GM18868 (cell line): ENCODE measurements at regions not wholly inside any gene's neighbourhood (a gene's known extent, or its start where the extent isn't known, plus 50 kb on each side); places are given as distances from the start of the nearest gene placed in this dataset.

ENCODE experiments used
- ATAC-seq: cut with Tn5 transposase; IDR thresholded peaks from one replicate; pipeline ENCODE4 v1.9.1; 2021; ENCODE audit warnings: mild to moderate bottlenecking, moderate library complexity; ENCODE audit not compliant: unreplicated experiment

DNA sequence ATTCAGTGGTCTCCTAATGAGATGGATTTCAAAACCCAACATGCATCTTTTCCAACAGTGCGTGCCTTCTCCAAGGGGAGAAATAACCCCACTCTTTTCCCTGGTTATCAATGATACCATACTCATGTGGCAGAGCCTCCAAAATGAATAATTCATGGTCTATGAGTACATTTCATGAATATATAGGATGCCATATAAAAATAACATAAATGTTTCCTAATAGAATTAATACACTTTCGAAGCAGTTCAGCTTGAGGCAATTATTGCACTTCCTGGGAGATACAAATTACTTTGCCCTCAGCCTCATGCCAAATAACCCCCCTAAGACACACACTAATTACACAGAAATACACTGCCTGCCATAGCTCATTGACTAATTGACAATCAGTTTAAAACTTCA lies 318.6 kb downstream of the ZSWIM6 start:
- ATAC-seq, result no peak

- ATAC-seq, result no peak
Observed at GRCh38 chr5:61651195-61651594, 319.1 kb downstream of the ZSWIM6 start.

- ATAC-seq, result no peak
Observed at GRCh38 chr5:61652916-61653315, 320.9 kb downstream of the ZSWIM6 start.

- no peak for ATAC-seq
Observed at GRCh38 chr5:61653807-61654580, 321.9 kb downstream of the ZSWIM6 start.

- ATAC-seq, result no peak
Observed at GRCh38 chr5:61654876-61655275, 322.8 kb downstream of the ZSWIM6 start.

- no peak for ATAC-seq
Observed at GRCh38 chr5:61657010-61657409, 325.0 kb downstream of the ZSWIM6 start.

DNA sequence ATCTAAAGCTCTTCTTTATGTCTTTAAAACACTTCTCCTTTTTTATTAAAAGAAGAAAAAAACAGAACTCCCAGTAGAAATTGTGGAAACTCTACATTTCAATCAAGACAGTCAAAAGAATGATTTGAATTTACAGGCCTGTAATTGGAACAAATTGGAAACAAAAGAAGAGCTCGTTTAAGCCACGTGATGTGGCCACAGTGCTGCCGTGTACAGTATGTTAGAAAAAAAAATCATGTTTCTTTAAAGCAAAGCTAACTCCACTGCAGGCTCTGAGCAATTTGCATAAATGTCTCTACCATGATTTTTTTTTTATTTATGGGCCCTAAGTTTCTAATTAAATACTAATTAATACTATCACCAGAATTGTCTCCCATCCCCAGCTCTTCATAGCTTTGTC lies 325.6 kb downstream of the ZSWIM6 start:
- no peak for ATAC-seq

GRCh38 chr5:61658592-61659008 lies 326.5 kb downstream of the ZSWIM6 start:
- peak; percentile 89 for ATAC-seq

DNA sequence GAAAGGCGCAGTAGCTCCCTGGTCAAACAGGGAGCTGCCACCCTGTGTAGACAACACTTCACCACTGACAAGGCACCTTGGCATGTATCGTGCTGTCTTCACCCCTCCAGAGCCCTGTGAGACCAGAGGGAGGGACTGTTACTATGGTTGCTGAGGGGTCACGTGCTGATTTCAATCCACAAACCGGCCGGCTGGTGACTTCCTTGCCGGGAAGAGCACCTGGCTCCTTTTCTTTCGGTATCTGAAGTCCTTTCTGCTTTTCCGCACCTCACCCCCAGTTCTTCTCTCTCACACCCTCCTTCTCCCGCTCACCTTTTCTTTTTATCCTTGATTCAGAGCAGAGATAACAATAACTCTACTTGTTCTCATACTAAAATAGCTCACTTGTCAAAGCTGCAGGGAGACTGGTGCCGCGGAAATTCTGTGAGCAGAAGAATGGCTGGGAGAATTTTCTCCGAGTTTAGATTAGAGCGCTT lies 327.2 kb downstream of the ZSWIM6 start:
- ATAC-seq, result no peak

DNA sequence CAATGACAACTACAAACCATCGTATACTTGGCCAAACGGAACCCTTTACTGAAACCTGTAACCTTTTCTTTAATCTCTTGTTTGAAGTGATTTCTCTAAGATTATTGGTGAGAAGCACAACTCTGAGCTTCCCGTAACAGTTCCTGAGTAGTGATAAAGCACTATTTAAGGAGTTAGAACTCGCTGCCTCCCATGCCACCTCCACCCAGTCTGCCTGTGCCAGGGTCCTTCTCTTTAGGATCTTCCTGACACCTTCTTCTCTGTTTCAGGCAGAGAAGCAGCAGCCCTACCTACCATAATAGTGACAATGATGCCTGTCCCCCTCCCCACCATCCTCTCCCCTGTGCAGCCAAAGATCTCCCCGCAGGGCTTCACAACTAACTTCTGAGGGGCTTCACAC lies 330.6 kb downstream of the ZSWIM6 start:
- ATAC-seq, result no peak

DNA sequence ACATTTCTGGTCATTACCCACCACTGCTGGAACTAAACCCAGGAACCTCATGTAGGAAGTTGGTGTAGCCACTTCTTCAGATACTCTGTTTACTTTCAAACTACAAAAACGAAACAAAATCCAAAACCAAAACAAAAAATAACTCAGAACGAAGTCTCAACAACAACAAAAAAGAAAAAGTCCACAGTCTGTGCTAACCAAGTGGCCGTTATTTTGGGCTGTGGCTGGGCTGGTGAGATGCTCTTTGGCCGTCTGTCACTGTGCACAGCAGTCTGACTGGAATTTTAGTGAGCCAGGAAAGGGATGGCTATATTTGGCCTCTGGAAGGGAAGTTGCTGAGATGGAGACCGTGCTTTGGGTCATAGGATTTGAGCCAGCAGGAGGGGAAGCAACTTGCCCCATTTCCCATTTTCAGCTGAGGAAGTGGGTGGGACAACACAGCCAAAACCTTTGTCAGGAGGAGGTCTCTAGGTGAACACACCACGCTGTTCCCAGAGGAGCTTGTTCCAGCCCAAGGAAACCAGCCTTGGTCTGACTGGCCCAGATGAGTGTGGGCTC lies 334.1 kb downstream of the ZSWIM6 start:
- ATAC-seq, result no peak

DNA sequence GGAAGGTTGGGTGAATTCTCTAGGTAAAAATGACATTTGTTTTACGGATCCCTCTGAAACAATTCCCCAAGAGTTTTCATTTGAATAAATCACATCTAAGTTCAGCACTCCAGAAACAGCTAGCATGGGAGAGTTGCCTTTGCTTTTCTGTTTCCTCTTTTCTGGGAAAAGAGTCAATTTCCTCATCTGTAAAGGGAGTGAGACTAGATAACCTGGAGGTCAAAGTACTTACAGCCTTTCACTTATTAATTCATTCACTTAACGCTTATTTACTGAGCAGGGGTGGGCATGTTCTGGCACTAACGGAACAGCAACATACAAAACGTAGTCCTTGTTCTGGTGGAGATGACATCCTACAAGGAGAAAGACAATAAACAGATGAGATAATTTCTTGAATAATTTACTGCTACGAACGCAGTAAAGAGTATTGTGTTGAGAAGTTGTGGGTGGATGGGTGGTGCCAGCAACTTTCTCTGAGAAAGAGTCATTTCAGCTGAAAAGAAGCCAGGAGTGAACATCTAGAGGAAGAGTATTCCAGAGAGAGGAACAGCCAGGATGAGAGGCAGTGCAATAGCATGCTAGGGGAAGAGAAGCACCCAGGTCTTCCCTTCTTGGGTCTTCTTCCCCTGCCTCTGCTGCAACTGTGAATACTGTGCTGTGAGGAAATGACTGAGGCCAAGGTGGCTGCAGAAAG lies 335.6 kb downstream of the ZSWIM6 start:
- no peak for ATAC-seq

DNA sequence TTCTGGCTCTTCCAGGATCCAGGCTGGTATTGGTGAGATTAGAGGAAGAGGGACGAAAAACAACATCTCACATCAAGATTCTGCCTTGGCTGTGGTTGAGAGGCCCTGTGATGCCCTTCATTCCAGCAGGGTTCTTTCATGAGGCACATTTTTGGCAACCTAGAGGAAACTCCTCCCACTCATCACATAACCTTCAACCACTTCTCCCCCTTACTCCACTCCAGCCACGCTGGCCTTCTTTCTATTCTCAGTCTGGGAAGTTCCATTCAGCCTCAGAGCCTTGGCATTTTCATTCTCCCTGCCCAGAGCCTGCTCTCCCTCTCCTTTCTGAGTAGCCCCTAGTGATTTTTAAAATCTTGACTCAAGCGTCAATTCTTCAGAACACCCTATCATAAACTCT lies 337.5 kb downstream of the ZSWIM6 start:
- ATAC-seq, result no peak

DNA sequence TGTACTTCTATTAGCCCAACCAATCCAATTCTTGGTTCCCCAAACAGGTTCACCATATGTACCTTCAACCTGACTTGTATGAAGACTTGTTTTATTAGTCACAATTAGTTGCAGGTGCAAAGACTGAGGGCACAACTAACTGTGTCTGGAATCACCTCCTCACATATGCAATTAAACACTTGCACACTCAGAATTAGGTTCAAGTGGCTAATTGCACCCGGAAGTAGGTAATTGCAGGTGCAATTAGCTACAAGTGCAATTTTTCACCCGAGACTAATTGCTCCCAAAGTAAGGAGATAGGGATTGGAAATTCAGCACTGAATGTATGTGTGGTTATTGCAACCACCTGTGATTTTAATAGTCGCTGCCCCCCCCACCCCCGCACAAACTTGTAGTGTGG lies 338.9 kb downstream of the ZSWIM6 start:
- no peak for ATAC-seq

DNA sequence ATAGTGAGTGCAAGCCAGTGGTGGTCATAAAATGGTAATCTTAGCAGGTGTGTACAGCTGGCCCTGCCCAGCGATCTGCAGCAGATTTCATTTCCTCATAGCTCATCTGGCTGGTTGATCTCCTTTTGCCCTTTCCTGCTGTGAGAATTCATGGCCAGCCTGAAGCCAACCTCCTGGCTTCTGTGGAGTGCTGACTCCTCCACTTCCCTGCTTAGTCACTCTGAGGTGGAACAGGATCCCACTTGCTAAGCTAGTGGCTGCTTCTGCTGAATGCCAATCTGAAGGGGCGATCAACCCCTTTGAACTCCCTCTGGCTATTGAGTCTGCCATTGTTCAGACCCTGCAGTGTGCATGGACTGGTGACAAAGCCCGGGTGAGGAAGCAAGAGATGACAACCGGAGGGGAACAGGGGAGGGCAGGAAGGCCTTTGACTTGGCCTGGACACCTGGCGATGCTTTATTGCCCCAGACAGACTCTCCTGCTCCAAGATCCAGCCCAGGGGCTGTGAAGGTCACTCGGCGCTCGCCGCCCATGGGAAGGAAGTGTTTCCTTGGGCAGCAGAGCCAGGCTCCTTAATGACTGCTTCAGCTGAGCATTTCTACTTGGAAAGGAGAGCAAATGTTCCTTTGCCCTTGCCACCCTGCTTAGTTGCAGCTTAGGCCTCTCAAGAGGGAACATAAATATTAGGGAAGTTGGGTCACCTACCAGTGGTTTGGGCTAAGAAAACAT lies 341.1 kb downstream of the ZSWIM6 start:
- ATAC-seq, result no peak

GRCh38 chr5:61674378-61674777 lies 342.3 kb downstream of the ZSWIM6 start:
- ATAC-seq, result no peak

- no peak for ATAC-seq
Observed at GRCh38 chr5:61675015-61675692, 343.1 kb downstream of the ZSWIM6 start.

DNA sequence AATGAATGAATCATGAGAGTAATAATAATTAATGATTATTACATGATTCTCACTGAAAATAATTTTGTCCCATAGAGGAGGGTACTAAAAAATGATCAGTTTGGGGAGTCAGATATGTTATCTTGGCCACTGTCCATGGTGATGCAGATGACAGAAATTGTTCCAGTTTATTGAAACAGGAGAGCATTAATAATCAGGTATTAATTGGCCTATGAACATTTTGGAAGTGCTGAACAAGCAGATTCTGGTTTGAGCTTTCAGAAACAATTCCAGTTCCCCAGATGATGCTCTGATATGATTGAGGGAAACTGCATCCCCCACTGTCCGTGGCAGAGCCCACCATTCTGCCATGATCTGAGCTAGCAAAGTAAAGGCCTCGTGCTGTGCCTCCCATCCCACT lies 345.2 kb downstream of the ZSWIM6 start:
- ATAC-seq, result no peak

- ATAC-seq, result no peak
Observed at GRCh38 chr5:61678966-61679365, 346.9 kb downstream of the ZSWIM6 start.

DNA sequence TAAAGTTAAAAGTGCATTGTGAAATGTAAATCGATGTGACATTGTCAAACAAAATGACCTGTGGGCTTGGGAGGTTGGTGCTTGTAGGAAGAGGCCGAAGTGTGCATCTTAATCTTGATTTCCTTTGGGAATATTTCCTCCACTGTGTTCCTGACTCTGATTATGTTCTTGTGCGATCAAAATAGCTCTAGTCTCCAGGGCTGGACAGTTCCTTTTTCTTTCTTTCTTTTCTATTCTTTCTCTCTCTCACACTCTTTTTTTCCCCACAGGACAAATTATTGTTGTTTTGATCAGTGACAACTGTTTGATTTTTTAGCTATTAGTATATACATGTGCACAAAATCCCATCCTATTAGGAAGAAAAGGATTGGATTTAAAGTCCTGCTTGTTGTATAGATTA lies 347.5 kb downstream of the ZSWIM6 start:
- ATAC-seq, result no peak

DNA sequence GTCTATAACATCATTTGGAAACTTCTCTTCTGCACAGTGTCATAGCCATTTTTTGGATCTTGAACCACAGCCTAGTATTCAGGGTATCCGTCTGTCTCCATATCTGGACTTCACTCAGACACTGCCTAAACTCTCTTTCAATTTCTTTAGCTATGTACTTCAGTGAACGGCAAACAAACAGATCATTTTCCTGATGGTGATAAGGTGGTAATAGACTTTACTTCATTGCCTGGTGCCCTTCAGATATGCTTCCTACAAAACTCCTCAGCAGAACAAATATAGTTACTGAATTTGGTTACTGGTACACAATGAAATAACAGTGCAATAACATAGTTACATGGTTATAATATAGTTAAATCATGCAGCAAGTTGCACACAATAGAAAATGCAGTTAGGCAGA lies 348.2 kb downstream of the ZSWIM6 start:
- no peak for ATAC-seq
